NT2/D1 (cell line): ENCODE measurements at regions not wholly inside any gene's neighbourhood (a gene's known extent, or its start where the extent isn't known, plus 50 kb on each side); places are given as distances from the start of the nearest gene placed in this dataset.

Source experiments
- SUZ12 ChIP-seq: IDR thresholded peaks from 2 replicates; pipeline ENCODE4 v1.6.1; 2011; ENCODE audit not compliant: insufficient read length, insufficient read depth; ENCODE audit errors: extremely low read depth
- YY1 ChIP-seq: IDR thresholded peaks from 2 replicates; pipeline ENCODE4 v1.6.1; 2011; ENCODE audit not compliant: insufficient read length, insufficient read depth
- ZNF274 ChIP-seq: IDR thresholded peaks from 2 replicates; pipeline ENCODE4 v1.6.1; 2011; ENCODE audit warnings: mild to moderate bottlenecking, low read depth, low read length

DNA sequence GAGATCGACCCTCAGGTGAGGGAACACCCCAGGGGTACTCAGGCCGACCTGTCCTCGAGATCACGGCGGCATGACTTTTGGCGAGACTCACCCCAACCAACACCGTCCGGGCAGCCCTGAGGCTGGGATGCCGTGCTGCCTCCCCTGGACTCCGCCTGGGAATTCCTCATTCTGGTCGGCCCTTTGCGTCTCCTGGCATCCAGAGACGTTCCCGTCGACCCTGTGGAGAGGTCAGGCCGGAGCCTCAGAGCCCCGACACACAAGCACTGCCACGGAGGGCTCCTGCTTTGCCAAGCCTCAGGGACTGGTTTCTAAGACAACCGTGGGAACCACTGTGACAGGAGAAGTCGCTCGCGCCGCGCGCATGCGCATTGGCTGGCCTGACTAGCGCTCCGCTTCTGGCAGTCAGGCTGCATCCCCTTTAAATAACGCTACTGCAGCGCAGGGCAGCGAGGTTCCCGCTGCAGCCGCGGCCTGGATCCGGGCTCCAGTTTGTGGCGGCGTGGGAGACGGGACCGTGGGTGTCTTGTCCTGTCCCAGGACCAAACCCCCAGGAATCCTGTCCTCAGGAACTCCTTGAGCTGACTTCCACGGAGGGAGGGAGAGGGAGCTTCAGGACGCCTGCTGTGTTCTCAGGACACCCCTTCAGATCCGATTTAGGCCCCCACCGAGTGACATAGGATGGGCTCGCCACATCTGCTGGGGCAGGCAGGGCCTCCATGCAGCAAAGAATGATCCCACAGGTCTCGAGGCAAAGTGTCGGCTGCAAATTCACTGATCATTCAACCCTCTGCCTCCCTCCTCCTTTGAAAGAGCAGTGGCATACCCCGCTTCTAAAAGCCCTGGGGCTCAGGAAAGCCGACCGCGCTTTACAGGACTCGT lies 163.2 kb upstream of the ZNF337 start:
- TF ChIP-seq YY1 (no peak), SUZ12 (no peak), ZNF274 (no peak)
